Panc1 (cell line): ENCODE measurements at regions not wholly inside any gene's neighbourhood (a gene's known extent, or its start where the extent isn't known, plus 50 kb on each side); places are given as distances from the start of the nearest gene placed in this dataset.

Experiments used
- ATAC-seq: fragments of 200-7000 bp; cut with Tn5 transposase; 2 replicates; pipeline ENCODE4 v1.9.1; 2020; ENCODE audit warnings: mild to moderate bottlenecking, moderate library complexity
- BruUV-seq: library from RNA; stranded (reverse); fragments of 400-500 nt; replicated peaks from 2 replicates; lab custom pipeline; 2021; lab: Mats Ljungman, UMichigan
- CTCF ChIA-PET: fragments of 300-600 bp; sonication (Branson Sonifier 250); formaldehyde crosslinking; loops from one replicate; lab custom pipeline; 2022; ENCODE audit warnings: antibody characterized with exemption; lab: Charles Lee
- POLR2A ChIA-PET: fragments of 300-600 bp; sonication (Branson Sonifier 250); formaldehyde crosslinking; loops from one replicate; lab custom pipeline; 2022; ENCODE audit warnings: antibody characterized with exemption; lab: Charles Lee
- DNase-seq: peaks from one replicate; pipeline ENCODE4 v3.0.0-alpha.2; 2010; ENCODE audit warnings: low read depth, low spot score
- H3K27ac ChIP-seq: 2 replicates; pipeline ENCODE4 v1.5.1; 2011; ENCODE audit warnings: mild to moderate bottlenecking, low read length, inconsistent platforms
- H3K27me3 ChIP-seq: fragments of 200-500 bp; sonication (Bioruptor generic); 2 replicates; pipeline ENCODE4 v1.6.0; 2014; ENCODE audit warnings: low read length, inconsistent platforms; ENCODE audit not compliant: control insufficient read depth, insufficient read depth
- H3K36me3 ChIP-seq: fragments of 200-500 bp; sonication (Bioruptor generic); 2 replicates; pipeline ENCODE4 v1.5.1; 2014; ENCODE audit warnings: inconsistent platforms, mild to moderate bottlenecking, low read length, moderate library complexity; ENCODE audit not compliant: control insufficient read depth, insufficient read depth
- H3K4me1 ChIP-seq: 2 replicates; pipeline ENCODE4 v1.5.1; 2011; ENCODE audit warnings: inconsistent platforms, mild to moderate bottlenecking, low read length, moderate library complexity; ENCODE audit not compliant: control insufficient read depth, insufficient read depth
- H3K4me3 ChIP-seq, 2 experiments: 2 replicates each; pipeline ENCODE4 v1.5.1; 2011 to 2012; ENCODE audit warnings: low read depth in 2 of 2, low read length in 2 of 2, mild to moderate bottlenecking in 2 of 2, inconsistent platforms in 1 of 2, moderate library complexity in 1 of 2
- H3K9me3 ChIP-seq: fragments of 200-500 bp; sonication (Bioruptor generic); 2 replicates; pipeline ENCODE4 v1.5.1; 2014; ENCODE audit warnings: low read depth, mild to moderate bottlenecking, inconsistent platforms, low read length, moderate library complexity; ENCODE audit not compliant: control insufficient read depth, insufficient read depth
- POLR2AphosphoS5 ChIP-seq: IDR thresholded peaks from 2 replicates; pipeline ENCODE4 v1.6.1; 2012; ENCODE audit warnings: mild to moderate bottlenecking, low read depth, low read length, moderate library complexity
- SIN3A ChIP-seq: IDR thresholded peaks from 2 replicates; pipeline ENCODE4 v1.6.1; 2012; ENCODE audit warnings: low read depth, mild to moderate bottlenecking, low read length, moderate library complexity, borderline replicate concordance; ENCODE audit not compliant: insufficient read depth
- TCF7L2 ChIP-seq: IDR thresholded peaks from 2 replicates; pipeline ENCODE4 v1.6.1; 2011; ENCODE audit warnings: mild to moderate bottlenecking, low read depth, low read length, inconsistent platforms
- in situ Hi-C: cut with HindIII; loops from 2 replicates; pipeline ENCODE4 v1.10.0; 2016; ENCODE audit warnings: low sequenced_read_pairs, low pct_unique_long_range_greater_than_20kb
- intact Hi-C: fragments of 100-400 bp; cut with micrococcal nuclease; formaldehyde crosslinking; loops from one replicate; pipeline ENCODE4 v1.10.0; 2022; ENCODE audit not compliant: unreplicated experiment
- TF ChIP-seq, protein P1 (sequence below): fragments of 450-650 bp; IDR thresholded peaks from 2 replicates; pipeline ENCODE4 v1.5.1; 2017; ENCODE audit warnings: mild to moderate bottlenecking
- TF ChIP-seq, protein P2 (sequence below), 2 experiments: IDR thresholded peaks; 2 replicates each; pipeline ENCODE4 v1.6.1; 2011 to 2012; ENCODE audit warnings: low read depth in 2 of 2, control low read depth in 1 of 2, low read length in 1 of 2, mild to moderate bottlenecking in 1 of 2, moderate library complexity in 1 of 2; ENCODE audit not compliant: insufficient read depth in 1 of 2

DNA sequence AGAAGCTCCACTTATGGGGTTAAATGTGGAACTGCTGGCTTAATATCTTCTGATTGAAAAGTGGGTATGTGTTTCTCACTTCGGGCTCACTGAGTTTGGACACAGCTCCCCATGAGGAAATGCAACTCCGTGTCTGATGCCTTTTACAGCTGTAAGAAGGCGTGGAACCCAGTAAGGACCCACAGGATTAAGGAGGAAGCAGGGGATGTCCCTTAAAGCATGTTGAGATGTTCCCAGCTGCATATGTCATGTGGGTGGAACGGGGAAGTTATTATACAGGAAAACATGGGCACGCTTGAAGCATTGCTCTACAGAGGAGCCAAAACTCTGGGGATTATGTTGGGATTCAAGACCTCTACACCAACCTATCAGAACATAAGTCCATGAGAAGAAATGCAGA is 224.4 kb downstream of the NEBL start:
- POLR2A ChIA-PET: no interaction called here
- H3K4me1 ChIP-seq: no peaks in the 10 kb centered on the region

DNA sequence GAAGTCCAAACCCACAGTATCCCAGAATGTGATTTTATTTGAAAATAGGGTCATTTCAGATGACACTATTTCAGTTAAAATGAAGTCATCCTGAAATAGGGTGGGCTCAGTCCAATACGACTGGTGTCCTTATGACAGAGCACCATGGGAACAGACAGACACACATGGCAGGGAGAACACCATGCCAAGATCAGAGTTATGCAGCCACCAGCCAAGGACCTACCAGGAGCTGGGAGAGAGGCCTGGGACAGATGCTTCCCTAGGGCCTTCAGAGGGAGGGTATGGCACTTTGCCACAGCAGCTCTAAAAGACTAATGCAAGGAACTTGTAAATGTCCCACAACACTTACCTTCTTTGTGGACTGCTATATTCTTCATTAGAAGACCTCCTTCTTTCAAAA is 226.5 kb downstream of the NEBL start:
- no peaks in the 10 kb centered on the region for H3K4me1 ChIP-seq
- BruUV-seq: no TSS peak
- no peak for DNase-seq
- H3K27me3 ChIP-seq: no peaks in the 10 kb centered on the region
- no peaks in the 10 kb centered on the region for H3K36me3 ChIP-seq
- CTCF ChIA-PET: no interaction called here
- in situ Hi-C loops: no loop called here
- intact Hi-C loops: no loop called here
- no peak overlapping the region for H3K4me3 ChIP-seq
- no peak for ATAC-seq
- no peaks in the 10 kb centered on the region for H3K9me3 ChIP-seq
- no peak overlapping the region for H3K27ac ChIP-seq
- POLR2A ChIA-PET: no interaction called here
- no peak for TF ChIP-seq SIN3A
- TF ChIP-seq, protein P1, sequence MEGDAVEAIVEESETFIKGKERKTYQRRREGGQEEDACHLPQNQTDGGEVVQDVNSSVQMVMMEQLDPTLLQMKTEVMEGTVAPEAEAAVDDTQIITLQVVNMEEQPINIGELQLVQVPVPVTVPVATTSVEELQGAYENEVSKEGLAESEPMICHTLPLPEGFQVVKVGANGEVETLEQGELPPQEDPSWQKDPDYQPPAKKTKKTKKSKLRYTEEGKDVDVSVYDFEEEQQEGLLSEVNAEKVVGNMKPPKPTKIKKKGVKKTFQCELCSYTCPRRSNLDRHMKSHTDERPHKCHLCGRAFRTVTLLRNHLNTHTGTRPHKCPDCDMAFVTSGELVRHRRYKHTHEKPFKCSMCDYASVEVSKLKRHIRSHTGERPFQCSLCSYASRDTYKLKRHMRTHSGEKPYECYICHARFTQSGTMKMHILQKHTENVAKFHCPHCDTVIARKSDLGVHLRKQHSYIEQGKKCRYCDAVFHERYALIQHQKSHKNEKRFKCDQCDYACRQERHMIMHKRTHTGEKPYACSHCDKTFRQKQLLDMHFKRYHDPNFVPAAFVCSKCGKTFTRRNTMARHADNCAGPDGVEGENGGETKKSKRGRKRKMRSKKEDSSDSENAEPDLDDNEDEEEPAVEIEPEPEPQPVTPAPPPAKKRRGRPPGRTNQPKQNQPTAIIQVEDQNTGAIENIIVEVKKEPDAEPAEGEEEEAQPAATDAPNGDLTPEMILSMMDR: no peak
- TF ChIP-seq POLR2AphosphoS5: no peak
- TF ChIP-seq, protein P2, sequence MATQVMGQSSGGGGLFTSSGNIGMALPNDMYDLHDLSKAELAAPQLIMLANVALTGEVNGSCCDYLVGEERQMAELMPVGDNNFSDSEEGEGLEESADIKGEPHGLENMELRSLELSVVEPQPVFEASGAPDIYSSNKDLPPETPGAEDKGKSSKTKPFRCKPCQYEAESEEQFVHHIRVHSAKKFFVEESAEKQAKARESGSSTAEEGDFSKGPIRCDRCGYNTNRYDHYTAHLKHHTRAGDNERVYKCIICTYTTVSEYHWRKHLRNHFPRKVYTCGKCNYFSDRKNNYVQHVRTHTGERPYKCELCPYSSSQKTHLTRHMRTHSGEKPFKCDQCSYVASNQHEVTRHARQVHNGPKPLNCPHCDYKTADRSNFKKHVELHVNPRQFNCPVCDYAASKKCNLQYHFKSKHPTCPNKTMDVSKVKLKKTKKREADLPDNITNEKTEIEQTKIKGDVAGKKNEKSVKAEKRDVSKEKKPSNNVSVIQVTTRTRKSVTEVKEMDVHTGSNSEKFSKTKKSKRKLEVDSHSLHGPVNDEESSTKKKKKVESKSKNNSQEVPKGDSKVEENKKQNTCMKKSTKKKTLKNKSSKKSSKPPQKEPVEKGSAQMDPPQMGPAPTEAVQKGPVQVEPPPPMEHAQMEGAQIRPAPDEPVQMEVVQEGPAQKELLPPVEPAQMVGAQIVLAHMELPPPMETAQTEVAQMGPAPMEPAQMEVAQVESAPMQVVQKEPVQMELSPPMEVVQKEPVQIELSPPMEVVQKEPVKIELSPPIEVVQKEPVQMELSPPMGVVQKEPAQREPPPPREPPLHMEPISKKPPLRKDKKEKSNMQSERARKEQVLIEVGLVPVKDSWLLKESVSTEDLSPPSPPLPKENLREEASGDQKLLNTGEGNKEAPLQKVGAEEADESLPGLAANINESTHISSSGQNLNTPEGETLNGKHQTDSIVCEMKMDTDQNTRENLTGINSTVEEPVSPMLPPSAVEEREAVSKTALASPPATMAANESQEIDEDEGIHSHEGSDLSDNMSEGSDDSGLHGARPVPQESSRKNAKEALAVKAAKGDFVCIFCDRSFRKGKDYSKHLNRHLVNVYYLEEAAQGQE (IDR thresholded peaks at IDR 0.05; ENCODE audit: insufficient read depth in 1 of 2, low read depth in 2 of 2, low read length in 1 of 2): no peak
- TF ChIP-seq TCF7L2: no peak

More for the DNA sequence above, 224.4 kb downstream of the NEBL start:
- intact Hi-C loops (no loop called here), in situ Hi-C loops (no loop called here)
- CTCF ChIA-PET: no interaction called here
- Histone ChIP-seq H3K9me3 (no peaks in the 10 kb centered on the region), H3K36me3 (no peaks in the 10 kb centered on the region), H3K4me3 (no peak overlapping the region), H3K27ac (no peak overlapping the region), H3K27me3 (no peaks in the 10 kb centered on the region)
- TF ChIP-seq, protein P2 (IDR thresholded peaks at IDR 0.05; ENCODE audit: insufficient read depth in 1 of 2, low read depth in 2 of 2, low read length in 1 of 2): no peak
- TF ChIP-seq, protein P1: no peak
- TF ChIP-seq POLR2AphosphoS5 (no peak), SIN3A (no peak), TCF7L2 (no peak)
- no TSS peak for BruUV-seq
- DNase-seq (no peak), ATAC-seq (no peak)
